Trophoblast cell (in vitro differentiated cells and primary cell): ENCODE measurements at regions not wholly inside any gene's neighbourhood (a gene's known extent, or its start where the extent isn't known, plus 50 kb on each side); places are given as distances from the start of the nearest gene placed in this dataset.

Experiments
- DNase-seq, 2 donors: peaks; one replicate each; pipeline ENCODE4 v3.0.0-alpha.2; 2016
- H2AFZ ChIP-seq: 2 replicates; pipeline ENCODE4 v1.6.1; 2013; ENCODE audit warnings: low read length, moderate library complexity, mild to moderate bottlenecking; ENCODE audit not compliant: insufficient read depth, poor library complexity
- H2AK5ac ChIP-seq: 2 replicates; pipeline ENCODE4 v1.6.1; 2013; ENCODE audit warnings: mild to moderate bottlenecking, low read length
- H2BK120ac ChIP-seq: 2 replicates; pipeline ENCODE4 v1.6.1; 2013; ENCODE audit warnings: low read length, mild to moderate bottlenecking, moderate library complexity; ENCODE audit not compliant: insufficient read depth, poor library complexity
- H2BK12ac ChIP-seq: 2 replicates; pipeline ENCODE4 v1.6.1; 2013; ENCODE audit warnings: mild to moderate bottlenecking, low read length, moderate library complexity
- H2BK5ac ChIP-seq: 2 replicates; pipeline ENCODE4 v1.6.1; 2013; ENCODE audit warnings: low read length, low read depth, moderate library complexity, mild to moderate bottlenecking; ENCODE audit not compliant: poor library complexity
- H3K14ac ChIP-seq: 2 replicates; pipeline ENCODE4 v1.6.1; 2013; ENCODE audit warnings: mild to moderate bottlenecking, low read length
- H3K18ac ChIP-seq: 2 replicates; pipeline ENCODE4 v1.6.1; 2013; ENCODE audit warnings: mild to moderate bottlenecking, low read length
- H3K23ac ChIP-seq: 2 replicates; pipeline ENCODE4 v1.6.1; 2013; ENCODE audit warnings: low read length
- H3K27ac ChIP-seq: 2 replicates; pipeline ENCODE4 v1.5.1; 2013; ENCODE audit warnings: low read depth, mild to moderate bottlenecking, inconsistent platforms, low read length, moderate library complexity
- H3K27me3 ChIP-seq: 2 replicates; pipeline ENCODE4 v1.6.1; 2013; ENCODE audit warnings: inconsistent platforms, mild to moderate bottlenecking, low read length, moderate library complexity; ENCODE audit not compliant: insufficient read depth
- H3K36me3 ChIP-seq, 2 experiments: 1 replicate in 1 of 2; 2 replicates in 1 of 2; pipeline ENCODE4 v1.6.1; 2013; ENCODE audit warnings: low read length in 2 of 2, mild to moderate bottlenecking in 2 of 2, moderate library complexity in 1 of 2; ENCODE audit not compliant: insufficient read depth in 2 of 2, control insufficient read depth in 1 of 2
- H3K4ac ChIP-seq: 2 replicates; pipeline ENCODE4 v1.6.1; 2013; ENCODE audit warnings: low read depth, mild to moderate bottlenecking, low read length, moderate library complexity
- H3K4me1 ChIP-seq, 2 experiments: 1 replicate in 1 of 2; 2 replicates in 1 of 2; pipeline ENCODE4 v1.6.1; 2013; ENCODE audit warnings: low read length in 2 of 2, mild to moderate bottlenecking in 2 of 2, moderate library complexity in 1 of 2; ENCODE audit not compliant: insufficient read depth in 2 of 2, control insufficient read depth in 1 of 2
- H3K4me2 ChIP-seq: 2 replicates; pipeline ENCODE4 v1.6.1; 2013; ENCODE audit warnings: inconsistent platforms, mild to moderate bottlenecking, low read length, moderate library complexity
- H3K4me3 ChIP-seq: 2 replicates; pipeline ENCODE4 v1.5.1; 2013; ENCODE audit warnings: mild to moderate bottlenecking, low read depth, low read length, inconsistent platforms
- H3K79me1 ChIP-seq: one replicate; pipeline ENCODE4 v1.6.1; 2013; ENCODE audit warnings: low read length
- H3K79me2 ChIP-seq: 2 replicates; pipeline ENCODE4 v1.6.1; 2013; ENCODE audit warnings: low read length, mild to moderate bottlenecking; ENCODE audit not compliant: control insufficient read depth, insufficient read depth, poor library complexity
- H3K9ac ChIP-seq: 2 replicates; pipeline ENCODE4 v1.6.1; 2013; ENCODE audit warnings: mild to moderate bottlenecking, low read length
- H3K9me3 ChIP-seq: 2 replicates; pipeline ENCODE4 v1.6.1; 2013; ENCODE audit warnings: low read depth, mild to moderate bottlenecking, control low read depth, inconsistent platforms, low read length; ENCODE audit not compliant: insufficient read depth
- H4K12ac ChIP-seq: 2 replicates; pipeline ENCODE4 v1.6.1; 2013; ENCODE audit warnings: low read depth, mild to moderate bottlenecking, low read length, moderate library complexity
- H4K8ac ChIP-seq: 2 replicates; pipeline ENCODE4 v1.6.1; 2013; ENCODE audit warnings: low read depth, mild to moderate bottlenecking, low read length, moderate library complexity
- H4K91ac ChIP-seq: one replicate; pipeline ENCODE4 v1.6.1; 2013; ENCODE audit warnings: low read depth, mild to moderate bottlenecking, low read length, moderate library complexity
- WGBS: extraction: QIAGEN DNeasy Blood & Tissue Kit; methylation state at CpG from one replicate; pipeline ENCODE4 v1.1.7; 2013; ENCODE audit warnings: missing lambda C conversion rate; ENCODE audit not compliant: insufficient read length, insufficient coverage; ENCODE audit errors: extremely low coverage; 5-methylcytosine and 5-hydroxymethylcytosine counted together

GRCh38 chr7:52355053-52355452, 680.4 kb upstream of the POM121L12 start:
- no peak overlapping the region for H3K4ac ChIP-seq
- no peak overlapping the region for H3K27ac ChIP-seq
- no peak overlapping the region for H4K91ac ChIP-seq
- H3K18ac ChIP-seq: no peak overlapping the region
- no peak overlapping the region for H2AK5ac ChIP-seq
- no peaks in the 10 kb centered on the region for H3K9me3 ChIP-seq
- H3K9ac ChIP-seq: no peak overlapping the region
- H3K4me3 ChIP-seq: no peak overlapping the region
- no peaks in the 10 kb centered on the region for H3K36me3 ChIP-seq
- no peak overlapping the region for H4K12ac ChIP-seq
- no peak overlapping the region for H2AFZ ChIP-seq
- no peak overlapping the region for H2BK12ac ChIP-seq
- H3K14ac ChIP-seq: no peak overlapping the region
- no peak for DNase-seq
- H3K23ac ChIP-seq: no peak overlapping the region
- WGBS: no CpG with 5 or more reads among the region's 3 CpGs
- no peak overlapping the region for H2BK5ac ChIP-seq
- no peaks in the 10 kb centered on the region for H3K79me1 ChIP-seq
- H3K79me2 ChIP-seq: no peaks in the 10 kb centered on the region
- H3K27me3 ChIP-seq: no peaks in the 10 kb centered on the region
- no peak overlapping the region for H3K4me2 ChIP-seq
- no peak overlapping the region for H4K8ac ChIP-seq
- H3K4me1 ChIP-seq: no peaks in the 10 kb centered on the region
- H2BK120ac ChIP-seq: no peak overlapping the region

GRCh38 chr7:52352013-52352981, 683.1 kb upstream of the POM121L12 start:
- Histone ChIP-seq H3K27me3 (no peaks in the 10 kb centered on the region), H3K4me3 (no peak overlapping the region), H2BK120ac (no peak overlapping the region), H3K4me2 (no peak overlapping the region), H3K4me1 (no peaks in the 10 kb centered on the region), H3K18ac (no peak overlapping the region), H2AK5ac (no peak overlapping the region), H2AFZ (no peak overlapping the region), H3K9ac (no peak overlapping the region), H3K9me3 (no peaks in the 10 kb centered on the region), H4K8ac (no peak overlapping the region), H4K91ac (no peak overlapping the region), H3K27ac (no peak overlapping the region), H3K79me1 (no peaks in the 10 kb centered on the region), H3K14ac (no peak overlapping the region), H2BK5ac (no peak overlapping the region), H4K12ac (no peak overlapping the region), H3K79me2 (no peaks in the 10 kb centered on the region), H3K36me3 (no peaks in the 10 kb centered on the region), H2BK12ac (no peak overlapping the region), H3K4ac (no peak overlapping the region), H3K23ac (no peak overlapping the region)
- WGBS: no CpG with 5 or more reads among the region's 4 CpGs
- DNase-seq: no peak

DNA sequence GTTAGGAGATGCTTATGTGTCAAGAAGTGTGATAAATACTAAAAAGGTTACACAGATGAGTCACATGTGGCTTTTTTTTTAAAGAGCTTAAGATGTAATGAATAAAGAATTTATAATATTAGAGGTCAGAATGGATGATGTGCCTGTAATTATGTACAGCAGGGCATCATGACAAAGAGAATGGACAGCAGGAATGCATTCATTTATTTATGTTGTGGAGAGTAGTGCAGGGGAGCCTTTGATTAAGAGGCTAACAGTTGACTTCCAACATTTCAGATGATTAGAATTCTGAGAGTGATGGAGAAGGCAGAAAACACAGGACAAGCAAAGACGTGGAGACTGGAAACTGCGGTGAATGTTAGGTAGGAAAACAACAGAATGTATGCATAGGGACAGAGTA, 691.4 kb upstream of the POM121L12 start:
- Histone ChIP-seq H3K4ac (no peak overlapping the region), H2AK5ac (no peak overlapping the region), H3K79me1 (no peaks in the 10 kb centered on the region), H3K27me3 (no peaks in the 10 kb centered on the region), H3K18ac (no peak overlapping the region), H4K91ac (no peak overlapping the region), H3K9ac (no peak overlapping the region), H3K79me2 (no peaks in the 10 kb centered on the region), H3K4me3 (no peak overlapping the region), H3K27ac (no peak overlapping the region), H3K23ac (no peak overlapping the region), H2BK12ac (no peak overlapping the region), H4K12ac (no peak overlapping the region), H3K36me3 (no peaks in the 10 kb centered on the region), H3K4me1 (no peaks in the 10 kb centered on the region), H2AFZ (no peak overlapping the region), H3K4me2 (no peak overlapping the region), H3K9me3 (peaks cover 3% of the 10 kb centered on the region), H3K14ac (no peak overlapping the region), H2BK120ac (no peak overlapping the region), H4K8ac (no peak overlapping the region), H2BK5ac (no peak overlapping the region)
- WGBS: no CpG with 5 or more reads among the region's 2 CpGs
- DNase-seq: peak in 1 of 2 donors; percentile 4

- Histone ChIP-seq H4K8ac (no peak overlapping the region), H4K91ac (no peak overlapping the region), H3K18ac (no peak overlapping the region), H2BK12ac (no peak overlapping the region), H3K4me2 (no peak overlapping the region), H3K4ac (no peak overlapping the region), H3K23ac (no peak overlapping the region), H3K4me3 (no peak overlapping the region), H3K9ac (no peak overlapping the region), H3K36me3 (no peaks in the 10 kb centered on the region), H2BK5ac (no peak overlapping the region), H3K27me3 (no peaks in the 10 kb centered on the region), H3K79me1 (no peaks in the 10 kb centered on the region), H3K14ac (no peak overlapping the region), H4K12ac (no peak overlapping the region), H3K4me1 (no peaks in the 10 kb centered on the region), H3K79me2 (no peaks in the 10 kb centered on the region), H3K9me3 (peaks cover 3% of the 10 kb centered on the region), H2BK120ac (no peak overlapping the region), H3K27ac (no peak overlapping the region), H2AK5ac (no peak overlapping the region), H2AFZ (no peak overlapping the region)
- no CpG with 5 or more reads among the region's 6 CpGs for WGBS
- no peak for DNase-seq
Observed at GRCh38 chr7:52340067-52340466, 695.4 kb upstream of the POM121L12 start.
